NOMO-1 treated with DMSO at 0.1 percent for 48 hours (cell line): ENCODE measurements at regions not wholly inside any gene's neighbourhood (a gene's known extent, or its start where the extent isn't known, plus 50 kb on each side); places are given as distances from the start of the nearest gene placed in this dataset.

ENCODE experiments used
- DNase-seq: peaks from one replicate; lab custom pipeline; 2025; ENCODE audit not compliant: unreplicated experiment; lab: John Stamatoyannopoulos, UW

GRCh38 chrX:149275836-149276235 lies 229.3 kb downstream of the IDS start:
- no peak for DNase-seq

- no peak for DNase-seq
These were observed 230.5 kb downstream of the IDS start for GRCh38 chrX:149274516-149275105.

GRCh38 chrX:149272690-149273463 lies 232.2 kb downstream of the IDS start:
- no peak for DNase-seq

GRCh38 chrX:149267878-149268813 lies 237.0 kb downstream of the IDS start:
- no peak for DNase-seq

GRCh38 chrX:149262086-149262485 lies 243.0 kb downstream of the IDS start:
- DNase-seq: no peak

GRCh38 chrX:149259241-149259640 lies 245.9 kb downstream of the IDS start:
- no peak for DNase-seq

- no peak for DNase-seq
These were observed 249.2 kb downstream of the IDS start for GRCh38 chrX:149255860-149256259.

- DNase-seq: no peak
These were observed 257.0 kb downstream of the IDS start for GRCh38 chrX:149248073-149248625.

- DNase-seq: no peak
These were observed 274.4 kb downstream of the IDS start for GRCh38 chrX:149230689-149231088.

GRCh38 chrX:149223854-149224253 lies 281.3 kb downstream of the IDS start:
- no peak for DNase-seq

GRCh38 chrX:149222040-149222439 lies 283.1 kb downstream of the IDS start:
- DNase-seq: no peak

- no peak for DNase-seq
These were observed 283.9 kb downstream of the IDS start for GRCh38 chrX:149221230-149221629.

GRCh38 chrX:149213264-149213663 lies 291.8 kb downstream of the IDS start:
- DNase-seq: no peak

GRCh38 chrX:149208307-149208706 lies 296.8 kb downstream of the IDS start:
- DNase-seq: no peak

GRCh38 chrX:149207518-149207917 lies 297.6 kb downstream of the IDS start:
- no peak for DNase-seq

- no peak for DNase-seq
These were observed 299.2 kb downstream of the IDS start for GRCh38 chrX:149205937-149206336.

GRCh38 chrX:149205081-149205480 lies 300.0 kb downstream of the IDS start:
- DNase-seq: no peak

- no peak for DNase-seq
These were observed 305.4 kb downstream of the IDS start for GRCh38 chrX:149199734-149200133.

GRCh38 chrX:149198980-149199732 lies 305.9 kb downstream of the IDS start:
- no peak for DNase-seq

- no peak for DNase-seq
These were observed 320.0 kb downstream of the IDS start for GRCh38 chrX:149185087-149185486.
